MM.1S (cell line): ENCODE measurements at regions not wholly inside any gene's neighbourhood (a gene's known extent, or its start where the extent isn't known, plus 50 kb on each side); places are given as distances from the start of the nearest gene placed in this dataset.

Source experiments
- DNase-seq: peaks from one replicate; pipeline ENCODE4 v3.0.0-alpha.2; 2015
- H2AFZ ChIP-seq: fragments of 300-600 bp; sonication (generic); 2 replicates; pipeline ENCODE4 v1.6.0; 2016; ENCODE audit warnings: antibody characterized with exemption, low read length
- H3F3A ChIP-seq: fragments of 300-600 bp; sonication (generic); 2 replicates; pipeline ENCODE4 v1.6.1; 2016; ENCODE audit warnings: mild to moderate bottlenecking, antibody characterized with exemption, low read length, moderate library complexity, mixed read lengths; ENCODE audit not compliant: insufficient read depth
- H3K27ac ChIP-seq: fragments of 300-600 bp; sonication (generic); 2 replicates; pipeline ENCODE4 v1.5.1; 2016; ENCODE audit warnings: mild to moderate bottlenecking, low read length
- H3K27me3 ChIP-seq: fragments of 300-600 bp; sonication (generic); replicated peaks from 2 replicates; pipeline ENCODE4 v1.6.0; 2016; ENCODE audit warnings: low read length; ENCODE audit not compliant: insufficient read depth
- H3K36me3 ChIP-seq: fragments of 300-600 bp; sonication (generic); replicated peaks from 2 replicates; pipeline ENCODE4 v1.6.1; 2016; ENCODE audit warnings: mild to moderate bottlenecking, low read length, mixed read lengths; ENCODE audit not compliant: insufficient read depth
- H3K4me1 ChIP-seq: fragments of 300-600 bp; sonication (generic); 2 replicates; pipeline ENCODE4 v1.6.1; 2016; ENCODE audit warnings: low read length, mixed read lengths
- H3K4me2 ChIP-seq: fragments of 300-600 bp; sonication (generic); 2 replicates; pipeline ENCODE4 v1.6.0; 2016; ENCODE audit warnings: low read depth, low read length
- H3K4me3 ChIP-seq: fragments of 300-600 bp; sonication (generic); 2 replicates; pipeline ENCODE4 v1.5.1; 2016; ENCODE audit warnings: low read length, mixed read lengths
- H3K79me2 ChIP-seq: fragments of 300-600 bp; sonication (generic); 2 replicates; pipeline ENCODE4 v1.6.1; 2016; ENCODE audit warnings: mixed run types, low read length, mixed read lengths
- H3K9ac ChIP-seq: fragments of 300-600 bp; sonication (generic); 2 replicates; pipeline ENCODE4 v1.6.1; 2016; ENCODE audit warnings: low read length, mixed read lengths
- H3K9me2 ChIP-seq: fragments of 300-600 bp; sonication (generic); replicated peaks from 2 replicates; pipeline ENCODE4 v1.6.1; 2016; ENCODE audit warnings: mild to moderate bottlenecking, low read length, mixed read lengths; ENCODE audit not compliant: insufficient read depth
- H3K9me3 ChIP-seq: fragments of 300-600 bp; sonication (generic); replicated peaks from 2 replicates; pipeline ENCODE4 v1.6.1; 2016; ENCODE audit warnings: mild to moderate bottlenecking, low read length, mixed read lengths; ENCODE audit not compliant: insufficient read depth
- H4K20me1 ChIP-seq: fragments of 300-600 bp; sonication (generic); 2 replicates; pipeline ENCODE4 v1.6.1; 2016; ENCODE audit warnings: mild to moderate bottlenecking, low read length, moderate library complexity, mixed read lengths; ENCODE audit not compliant: insufficient read depth
- EZH2 ChIP-seq: fragments of 300-600 bp; sonication (generic); optimal IDR thresholded peaks from 2 replicates; pipeline ENCODE3; 2017; ENCODE audit warnings: low read depth, mild to moderate bottlenecking, antibody characterized with exemption, low read length, mixed read lengths
- EZH2phosphoT487 ChIP-seq: fragments of 300-600 bp; sonication (generic); IDR thresholded peaks from 2 replicates; pipeline ENCODE4 v1.6.1; 2018; ENCODE audit warnings: antibody characterized with exemption, low read length
- TF ChIP-seq, protein P1 (sequence below): fragments of 300-600 bp; sonication (generic); IDR thresholded peaks from 2 replicates; pipeline ENCODE4 v1.5.1; 2016; ENCODE audit warnings: antibody characterized with exemption, low read length, mixed read lengths

- Histone ChIP-seq H3K79me2 (no peaks in the 10 kb centered on the region), H3K9ac (no peak overlapping the region), H3K27me3 (no peaks in the 10 kb centered on the region), H3K36me3 (no peaks in the 10 kb centered on the region), H2AFZ (no peak overlapping the region), H3K4me2 (no peak overlapping the region), H4K20me1 (no peaks in the 10 kb centered on the region), H3K27ac (no peak overlapping the region), H3F3A (peaks cover 9% of the 10 kb centered on the region; the same call in 1 of the 2 replicates), H3K4me1 (peaks cover 48% of the 10 kb centered on the region), H3K4me3 (no peak overlapping the region), H3K9me2 (no peaks in the 10 kb centered on the region), H3K9me3 (no peaks in the 10 kb centered on the region)
- DNase-seq = no peak
- no peak for TF ChIP-seq EZH2
- TF ChIP-seq, protein P1, sequence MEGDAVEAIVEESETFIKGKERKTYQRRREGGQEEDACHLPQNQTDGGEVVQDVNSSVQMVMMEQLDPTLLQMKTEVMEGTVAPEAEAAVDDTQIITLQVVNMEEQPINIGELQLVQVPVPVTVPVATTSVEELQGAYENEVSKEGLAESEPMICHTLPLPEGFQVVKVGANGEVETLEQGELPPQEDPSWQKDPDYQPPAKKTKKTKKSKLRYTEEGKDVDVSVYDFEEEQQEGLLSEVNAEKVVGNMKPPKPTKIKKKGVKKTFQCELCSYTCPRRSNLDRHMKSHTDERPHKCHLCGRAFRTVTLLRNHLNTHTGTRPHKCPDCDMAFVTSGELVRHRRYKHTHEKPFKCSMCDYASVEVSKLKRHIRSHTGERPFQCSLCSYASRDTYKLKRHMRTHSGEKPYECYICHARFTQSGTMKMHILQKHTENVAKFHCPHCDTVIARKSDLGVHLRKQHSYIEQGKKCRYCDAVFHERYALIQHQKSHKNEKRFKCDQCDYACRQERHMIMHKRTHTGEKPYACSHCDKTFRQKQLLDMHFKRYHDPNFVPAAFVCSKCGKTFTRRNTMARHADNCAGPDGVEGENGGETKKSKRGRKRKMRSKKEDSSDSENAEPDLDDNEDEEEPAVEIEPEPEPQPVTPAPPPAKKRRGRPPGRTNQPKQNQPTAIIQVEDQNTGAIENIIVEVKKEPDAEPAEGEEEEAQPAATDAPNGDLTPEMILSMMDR = no peak
- TF ChIP-seq EZH2phosphoT487 = no peak
These were observed 224.6 kb upstream of the PPARGC1A start for GRCh38 chr4:24114444-24114843.

GRCh38 chr4:24112466-24112865, 222.6 kb upstream of the PPARGC1A start:
- Histone ChIP-seq H3K9me3 (no peaks in the 10 kb centered on the region), H3K27ac (no peak overlapping the region), H3K4me1 (peaks cover 29% of the 10 kb centered on the region), H3F3A (no peaks in the 10 kb centered on the region), H3K79me2 (no peaks in the 10 kb centered on the region), H3K4me3 (no peak overlapping the region), H3K36me3 (no peaks in the 10 kb centered on the region), H3K27me3 (no peaks in the 10 kb centered on the region), H2AFZ (no peak overlapping the region), H3K9ac (no peak overlapping the region), H4K20me1 (no peaks in the 10 kb centered on the region), H3K4me2 (no peak overlapping the region), H3K9me2 (no peaks in the 10 kb centered on the region)
- DNase-seq = no peak
- TF ChIP-seq EZH2 = no peak
- no peak for TF ChIP-seq EZH2phosphoT487
- TF ChIP-seq, protein P1 = no peak

GRCh38 chr4:24108567-24108966, 218.7 kb upstream of the PPARGC1A start:
- DNase-seq = no peak
- no peak overlapping the region for H3K27ac ChIP-seq
- H3K9me2 ChIP-seq = no peaks in the 10 kb centered on the region
- H2AFZ ChIP-seq = no peak overlapping the region
- no peaks in the 10 kb centered on the region for H3K36me3 ChIP-seq
- H4K20me1 ChIP-seq = no peaks in the 10 kb centered on the region
- H3F3A ChIP-seq = no peaks in the 10 kb centered on the region
- TF ChIP-seq, protein P1 = no peak
- TF ChIP-seq EZH2 = no peak
- no peak for TF ChIP-seq EZH2phosphoT487
- H3K4me1 ChIP-seq = peaks cover 10% of the 10 kb centered on the region; the same call in 1 of the 2 replicates
- no peak overlapping the region for H3K4me3 ChIP-seq
- H3K4me2 ChIP-seq = no peak overlapping the region
- no peaks in the 10 kb centered on the region for H3K79me2 ChIP-seq
- no peaks in the 10 kb centered on the region for H3K9me3 ChIP-seq
- no peaks in the 10 kb centered on the region for H3K27me3 ChIP-seq
- no peak overlapping the region for H3K9ac ChIP-seq
